GF-D8 (cell line): ENCODE measurements at regions not wholly inside any gene's neighbourhood (a gene's known extent, or its start where the extent isn't known, plus 50 kb on each side); places are given as distances from the start of the nearest gene placed in this dataset.
"Not testable (repeated sequence)": the region's sequence is repeated elsewhere in the genome, so short reads cannot be mapped to it uniquely, and the experiment has no call there.

Source experiments
- DNase-seq: peaks from one replicate; lab custom pipeline; 2025; lab: John Stamatoyannopoulos, UW

- no peak for DNase-seq
Measured at GRCh38 chr16:86229866-86230656, 280.3 kb upstream of the FOXF1 start.

GRCh38 chr16:86231321-86231995, 278.9 kb upstream of the FOXF1 start:
- DNase-seq: no peak

GRCh38 chr16:86231996-86232350, 278.4 kb upstream of the FOXF1 start:
- no peak for DNase-seq

GRCh38 chr16:86232496-86232895, 277.8 kb upstream of the FOXF1 start:
- no peak for DNase-seq

- not testable (repeated sequence) for DNase-seq
Measured at GRCh38 chr16:86233506-86233905, 276.8 kb upstream of the FOXF1 start.

GRCh38 chr16:86239381-86239780, 270.9 kb upstream of the FOXF1 start:
- no peak for DNase-seq

- DNase-seq: no peak
Measured at GRCh38 chr16:86240716-86241363, 269.5 kb upstream of the FOXF1 start.

GRCh38 chr16:86241681-86242080, 268.6 kb upstream of the FOXF1 start:
- DNase-seq: no peak

GRCh38 chr16:86242244-86243122, 267.8 kb upstream of the FOXF1 start:
- no peak for DNase-seq

- no peak for DNase-seq
Measured at GRCh38 chr16:86243123-86243473, 267.2 kb upstream of the FOXF1 start.

GRCh38 chr16:86243571-86244154, 266.7 kb upstream of the FOXF1 start:
- no peak for DNase-seq

- no peak for DNase-seq
Measured at GRCh38 chr16:86244158-86244557, 266.2 kb upstream of the FOXF1 start.

- DNase-seq: no peak
Measured at GRCh38 chr16:86244936-86245335, 265.4 kb upstream of the FOXF1 start.

GRCh38 chr16:86245351-86245750, 265.0 kb upstream of the FOXF1 start:
- no peak for DNase-seq

GRCh38 chr16:86245895-86246294, 264.4 kb upstream of the FOXF1 start:
- DNase-seq: no peak

- no peak for DNase-seq
Measured at GRCh38 chr16:86248310-86248905, 261.9 kb upstream of the FOXF1 start.

- no peak for DNase-seq
Measured at GRCh38 chr16:86249631-86250030, 260.7 kb upstream of the FOXF1 start.

GRCh38 chr16:86251682-86252081, 258.6 kb upstream of the FOXF1 start:
- no peak for DNase-seq

GRCh38 chr16:86252596-86252995, 257.7 kb upstream of the FOXF1 start:
- no peak for DNase-seq

GRCh38 chr16:86255966-86256365, 254.4 kb upstream of the FOXF1 start:
- no peak for DNase-seq

- no peak for DNase-seq
Measured at GRCh38 chr16:86256995-86257394, 253.3 kb upstream of the FOXF1 start.
